IPS-18c (cell line): ENCODE measurements at regions not wholly inside any gene's neighbourhood (a gene's known extent, or its start where the extent isn't known, plus 50 kb on each side); places are given as distances from the start of the nearest gene placed in this dataset.
"Not testable (repeated sequence)": the region's sequence is repeated elsewhere in the genome, so short reads cannot be mapped to it uniquely, and the experiment has no call there.

ENCODE experiments used
- H3K4me3 ChIP-seq: 2 replicates; pipeline ENCODE4 v1.7.0; 2013; ENCODE audit warnings: low read depth, mild to moderate bottlenecking, low read length, moderate library complexity; ENCODE audit not compliant: insufficient read depth
- H3K9me3 ChIP-seq: one replicate; pipeline ENCODE4 v1.6.1; 2013; ENCODE audit warnings: mild to moderate bottlenecking, low read length, moderate library complexity; ENCODE audit not compliant: control insufficient read depth, insufficient read depth

DNA sequence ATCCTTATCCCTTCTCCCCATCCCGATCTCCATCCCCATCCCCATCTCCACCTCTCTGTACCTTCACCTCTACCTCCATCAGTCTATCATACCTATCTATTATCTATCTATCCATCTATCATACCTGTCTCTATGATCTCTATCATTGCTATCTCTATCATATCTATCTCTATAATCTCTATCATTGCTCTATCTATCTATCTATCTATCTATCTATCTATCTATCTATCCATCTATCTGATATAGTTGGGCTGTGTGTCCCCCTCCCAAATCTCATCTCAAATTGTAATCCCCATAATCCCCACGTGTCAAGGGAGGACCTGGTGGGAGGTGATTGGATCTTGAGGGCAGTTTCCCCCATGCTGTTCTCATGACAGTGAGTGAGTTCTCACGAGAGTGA is 97.9 kb upstream of the PAXBP1 start:
- peaks cover 2% of the 10 kb centered on the region for H3K9me3 ChIP-seq
- no peak overlapping the region for H3K4me3 ChIP-seq

DNA sequence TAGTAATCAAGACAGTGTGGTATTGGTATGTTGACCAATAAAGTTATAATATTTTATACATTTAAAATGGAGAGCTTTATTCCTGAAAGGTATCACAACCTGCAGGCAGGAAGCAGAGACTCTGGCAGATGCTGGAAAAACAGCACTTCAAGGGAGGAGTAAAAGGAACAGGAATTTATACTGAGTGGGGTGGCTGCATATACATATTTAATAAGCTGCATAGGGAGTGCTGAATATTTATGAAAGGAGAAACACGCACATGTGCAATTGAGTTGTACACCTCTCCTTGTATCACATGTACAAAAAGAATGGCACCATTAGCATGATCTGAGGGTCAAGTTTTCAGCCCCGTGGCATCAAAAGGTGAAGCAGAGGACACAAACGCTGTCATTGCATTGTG is 104.9 kb upstream of the PAXBP1 start:
- peaks cover 2% of the 10 kb centered on the region for H3K9me3 ChIP-seq
- no peak overlapping the region for H3K4me3 ChIP-seq

DNA sequence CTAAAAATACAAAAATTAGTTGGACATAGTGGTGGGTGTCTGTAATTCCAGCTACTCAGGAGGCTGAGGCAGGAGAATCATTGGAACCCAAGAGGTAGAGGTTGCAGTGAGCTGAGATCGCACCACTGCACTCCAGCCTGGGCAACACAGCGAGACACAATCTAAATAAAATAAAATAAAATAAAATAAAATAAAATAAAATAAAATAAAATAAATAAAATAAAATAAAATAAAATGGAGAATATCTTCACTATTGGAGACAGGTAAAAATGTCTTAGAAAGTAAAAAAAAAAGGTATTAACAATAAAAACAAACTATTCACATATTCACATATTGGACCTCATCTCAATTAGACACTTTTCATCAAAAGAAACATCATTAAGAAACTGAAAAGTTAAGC is 106.3 kb upstream of the PAXBP1 start:
- not testable (repeated sequence) for H3K9me3 ChIP-seq, H3K4me3 ChIP-seq

DNA sequence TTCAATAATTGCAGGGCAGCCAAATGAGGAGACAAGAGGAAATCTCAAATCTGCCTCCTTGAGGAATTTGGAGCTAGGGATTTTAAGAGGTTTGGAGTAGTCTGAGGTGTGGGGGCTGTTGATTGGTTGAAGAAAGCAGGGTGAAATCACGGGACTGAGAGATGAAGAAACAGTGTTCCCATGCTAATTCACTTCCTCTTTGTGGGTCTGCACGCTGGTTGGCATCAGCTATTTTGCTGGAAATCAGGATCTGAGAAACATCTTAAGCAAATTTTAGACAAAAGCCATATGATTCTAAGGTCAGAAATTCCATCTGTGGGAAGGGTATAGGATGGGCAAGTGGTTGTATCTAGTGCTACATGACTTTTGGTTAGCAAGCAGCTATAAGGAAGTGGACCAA is 107.1 kb upstream of the PAXBP1 start:
- H3K9me3 ChIP-seq: no peaks in the 10 kb centered on the region
- H3K4me3 ChIP-seq: no peak overlapping the region

DNA sequence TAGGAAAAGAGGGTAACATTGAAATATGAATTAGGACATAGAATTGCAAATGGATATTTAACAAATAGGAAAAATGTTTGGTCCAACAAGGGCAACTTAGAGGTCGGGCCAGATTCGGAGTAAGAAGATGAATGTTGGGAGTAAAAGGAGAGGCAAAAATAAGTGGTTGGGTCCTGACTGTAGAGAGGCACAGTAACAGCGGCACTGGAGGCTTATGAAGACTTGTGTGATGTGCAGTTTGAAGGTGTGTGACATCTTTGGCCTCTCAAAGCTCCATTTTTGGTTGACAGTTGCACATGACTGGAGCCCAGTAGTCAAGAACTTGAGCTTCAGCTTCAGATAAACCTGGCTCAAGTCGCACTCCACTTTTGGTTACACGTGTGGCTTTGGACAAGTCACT is 109.9 kb upstream of the PAXBP1 start:
- Histone ChIP-seq H3K4me3 (no peak overlapping the region), H3K9me3 (no peaks in the 10 kb centered on the region)

DNA sequence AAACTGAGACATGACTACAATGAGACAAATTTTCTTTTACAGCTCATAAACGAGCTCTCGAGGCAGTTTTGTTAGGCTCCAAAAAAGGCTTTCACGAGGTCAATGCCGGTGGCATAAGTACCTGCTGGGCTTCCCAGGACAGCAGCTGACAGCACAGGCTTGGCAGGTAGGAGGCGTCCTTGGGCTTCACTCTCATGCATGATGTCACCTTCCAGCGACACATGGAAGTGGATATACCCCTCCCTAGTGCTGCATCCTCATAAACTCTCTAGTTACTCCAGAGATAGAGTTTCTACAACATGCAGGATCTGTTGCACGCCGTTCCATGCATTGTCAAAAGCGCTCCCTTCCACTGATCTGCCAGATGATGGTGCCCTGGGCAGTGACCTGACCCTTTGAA is 112.5 kb upstream of the PAXBP1 start:
- H3K9me3 ChIP-seq: no peaks in the 10 kb centered on the region

DNA sequence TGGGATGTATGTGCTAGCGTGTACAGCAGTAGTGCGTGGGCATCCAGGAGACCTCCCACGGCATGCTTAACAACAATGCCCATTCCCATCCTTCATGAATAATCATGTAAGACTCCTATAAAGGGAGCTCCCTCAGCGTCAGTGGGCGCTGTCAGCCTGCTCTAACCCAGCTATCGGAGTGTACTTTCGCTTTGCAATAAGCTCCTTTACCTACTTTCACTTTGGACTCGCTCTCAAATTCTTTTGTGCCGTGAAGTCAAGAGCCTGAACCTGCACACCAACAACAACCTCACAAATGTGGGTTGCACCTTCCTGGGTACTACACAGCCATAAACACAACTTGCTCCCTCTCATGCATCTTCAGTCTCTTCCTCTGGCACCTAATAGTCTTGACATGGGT is 114.8 kb upstream of the PAXBP1 start:
- H3K9me3 ChIP-seq: no peaks in the 10 kb centered on the region
- H3K4me3 ChIP-seq: no peak overlapping the region

More for the DNA sequence above, 112.5 kb upstream of the PAXBP1 start:
- no peak overlapping the region for H3K4me3 ChIP-seq

DNA sequence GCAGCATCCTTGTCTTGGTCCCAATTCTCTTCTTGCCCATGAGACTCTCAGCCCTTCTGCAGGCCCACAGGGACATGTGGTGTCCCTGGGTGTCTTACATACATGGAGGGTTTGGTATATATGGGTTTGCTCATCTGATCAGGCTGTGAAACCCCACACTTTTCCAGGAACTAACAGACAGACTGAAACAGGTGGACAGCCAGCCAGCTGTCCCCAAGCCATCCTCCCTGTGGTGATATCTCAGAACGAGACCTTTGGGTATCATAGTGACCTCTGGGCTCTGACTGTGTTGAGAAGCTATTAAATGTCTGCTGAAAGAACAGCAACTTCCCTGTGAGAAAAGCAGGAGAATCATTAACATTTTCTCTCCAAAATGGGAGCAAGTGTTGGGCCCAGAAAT is 115.5 kb upstream of the PAXBP1 start:
- H3K9me3 ChIP-seq: no peaks in the 10 kb centered on the region
- H3K4me3 ChIP-seq: no peak overlapping the region

DNA sequence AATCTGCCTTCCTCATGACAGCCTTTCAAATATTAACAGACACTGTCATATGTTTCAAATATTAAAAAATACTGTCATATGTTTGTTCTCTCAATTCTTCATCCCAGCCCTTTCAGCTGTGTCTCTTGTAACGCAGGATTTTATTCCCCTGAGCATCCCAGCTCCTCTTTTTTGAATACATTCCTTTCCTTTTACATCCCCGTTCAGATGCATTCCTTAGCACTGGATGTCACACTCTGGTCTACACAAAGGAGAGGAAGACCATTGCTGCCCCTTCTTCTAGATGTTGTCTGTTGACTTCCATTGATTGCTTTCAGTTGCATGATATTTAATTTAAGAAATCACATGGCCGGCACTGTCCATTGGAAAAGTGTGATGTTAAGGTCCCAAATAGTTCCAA is 117.4 kb upstream of the PAXBP1 start:
- Histone ChIP-seq H3K4me3 (no peak overlapping the region), H3K9me3 (no peaks in the 10 kb centered on the region)

DNA sequence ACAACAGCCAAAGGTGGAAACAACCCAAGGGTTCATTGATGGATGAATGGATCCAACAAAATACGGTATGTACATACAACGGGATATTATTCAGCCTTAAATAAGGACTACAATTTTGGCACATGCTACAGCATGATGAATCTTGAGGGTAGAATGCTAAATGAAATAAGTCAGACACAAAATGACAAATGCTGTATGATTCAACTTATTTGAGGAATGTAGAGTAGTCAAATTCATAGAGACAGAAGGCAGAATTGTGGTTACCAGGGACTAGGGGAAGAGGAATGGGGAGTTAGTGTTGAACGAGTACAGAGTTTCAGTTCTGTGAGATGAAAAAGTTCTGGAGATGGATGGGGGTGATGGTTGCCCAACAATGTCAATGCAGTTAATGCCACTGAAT is 118.0 kb upstream of the PAXBP1 start:
- Histone ChIP-seq H3K4me3 (no peak overlapping the region), H3K9me3 (no peaks in the 10 kb centered on the region)

DNA sequence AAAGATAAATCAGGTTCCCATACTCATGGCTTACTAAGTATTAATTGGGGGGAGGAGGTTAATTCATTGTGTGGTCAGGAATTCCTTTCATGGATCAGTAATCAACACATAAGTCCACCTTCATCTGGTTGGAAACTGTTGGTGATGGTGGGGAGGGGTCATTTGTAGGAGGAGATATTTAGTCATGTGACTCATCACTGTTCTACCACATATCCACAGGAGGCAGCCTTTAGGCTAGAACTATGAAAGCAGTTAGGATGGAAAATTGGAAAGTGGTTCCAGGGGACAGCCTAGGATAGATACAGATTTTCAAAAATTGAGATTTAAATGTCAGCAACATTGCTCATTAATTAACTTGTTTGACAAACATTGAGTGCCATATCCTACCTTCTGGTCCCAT is 122.8 kb upstream of the PAXBP1 start:
- peaks cover under 1% of the 10 kb centered on the region for H3K9me3 ChIP-seq
- H3K4me3 ChIP-seq: no peak overlapping the region

DNA sequence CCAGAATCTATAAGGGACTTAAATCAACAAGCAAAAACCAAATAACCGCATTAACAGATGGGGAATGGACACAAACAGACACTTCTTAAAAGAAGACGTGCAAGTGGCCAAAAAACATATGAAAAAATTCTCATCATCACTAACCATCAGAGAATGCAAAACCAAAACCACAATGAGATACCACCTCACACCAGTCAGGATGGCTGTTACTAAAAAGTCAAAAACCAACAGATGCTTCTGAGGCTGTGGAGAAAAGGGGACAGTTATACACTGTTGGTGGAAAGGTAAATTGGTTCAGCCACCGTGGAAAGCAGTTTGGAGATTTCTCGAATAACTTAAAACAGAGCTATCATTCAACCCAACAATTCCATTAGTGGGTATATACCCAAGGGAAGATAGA is 124.9 kb upstream of the OLIG2 start:
- Histone ChIP-seq H3K9me3 (peaks cover 2% of the 10 kb centered on the region), H3K4me3 (no peak overlapping the region)

DNA sequence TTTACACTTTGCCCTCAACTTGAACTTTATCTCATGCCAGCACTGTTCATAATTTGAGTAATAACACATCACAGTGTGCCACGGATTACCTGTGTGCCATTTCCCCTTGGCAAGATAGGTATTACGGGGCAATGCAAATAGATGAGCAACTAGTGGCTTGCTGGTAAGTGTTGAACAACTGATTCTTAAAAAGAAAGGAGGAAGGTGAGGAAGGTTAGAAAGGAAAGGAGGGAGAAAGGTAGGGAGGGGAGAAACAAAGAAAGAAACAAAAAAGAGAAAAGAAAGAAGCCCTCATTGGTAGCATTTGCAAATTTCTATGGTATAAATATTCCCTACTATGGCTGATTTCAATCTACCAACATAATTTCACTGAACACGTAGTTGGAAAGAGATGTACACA is 118.2 kb upstream of the OLIG2 start:
- H3K9me3 ChIP-seq: no peaks in the 10 kb centered on the region
- H3K4me3 ChIP-seq: no peak overlapping the region

DNA sequence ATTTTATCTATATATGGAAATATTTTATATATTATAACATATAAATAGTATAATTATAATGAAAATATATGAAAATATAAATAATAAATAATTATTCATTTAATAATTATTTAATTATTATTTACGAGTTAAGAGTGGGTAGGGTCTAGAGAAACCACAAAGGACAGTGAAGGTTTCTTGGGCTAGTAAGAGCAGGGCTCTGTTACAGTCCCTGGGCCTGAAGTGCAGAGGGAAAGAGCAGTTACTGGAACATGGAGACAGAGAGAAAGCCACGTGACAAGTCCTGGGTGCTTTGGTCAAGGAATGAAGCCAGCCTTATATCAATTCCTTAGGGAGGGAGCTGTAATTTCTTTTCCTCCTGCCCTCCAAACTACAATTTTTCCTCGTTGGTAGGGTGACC is 117.2 kb upstream of the OLIG2 start:
- Histone ChIP-seq H3K4me3 (no peak overlapping the region), H3K9me3 (no peaks in the 10 kb centered on the region)

DNA sequence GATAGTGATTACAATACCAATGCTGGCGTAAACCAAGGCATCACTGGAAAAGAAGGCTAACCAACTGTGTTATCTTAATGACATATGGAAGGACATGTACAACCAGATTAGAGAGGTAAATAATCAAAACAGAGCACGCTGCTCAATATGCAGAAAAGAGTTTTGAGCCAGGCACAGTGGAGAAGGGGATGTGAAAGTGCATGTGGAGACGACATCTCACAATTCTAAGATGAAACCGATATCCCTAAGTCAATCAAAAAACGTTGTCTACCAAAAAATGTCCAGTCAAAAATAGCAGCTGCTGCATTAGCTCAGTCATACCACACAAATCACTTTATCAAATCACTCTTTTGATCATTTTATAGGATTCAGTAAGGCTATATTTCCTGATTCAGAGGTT is 116.3 kb upstream of the OLIG2 start:
- Histone ChIP-seq H3K4me3 (no peak overlapping the region), H3K9me3 (no peaks in the 10 kb centered on the region)

DNA sequence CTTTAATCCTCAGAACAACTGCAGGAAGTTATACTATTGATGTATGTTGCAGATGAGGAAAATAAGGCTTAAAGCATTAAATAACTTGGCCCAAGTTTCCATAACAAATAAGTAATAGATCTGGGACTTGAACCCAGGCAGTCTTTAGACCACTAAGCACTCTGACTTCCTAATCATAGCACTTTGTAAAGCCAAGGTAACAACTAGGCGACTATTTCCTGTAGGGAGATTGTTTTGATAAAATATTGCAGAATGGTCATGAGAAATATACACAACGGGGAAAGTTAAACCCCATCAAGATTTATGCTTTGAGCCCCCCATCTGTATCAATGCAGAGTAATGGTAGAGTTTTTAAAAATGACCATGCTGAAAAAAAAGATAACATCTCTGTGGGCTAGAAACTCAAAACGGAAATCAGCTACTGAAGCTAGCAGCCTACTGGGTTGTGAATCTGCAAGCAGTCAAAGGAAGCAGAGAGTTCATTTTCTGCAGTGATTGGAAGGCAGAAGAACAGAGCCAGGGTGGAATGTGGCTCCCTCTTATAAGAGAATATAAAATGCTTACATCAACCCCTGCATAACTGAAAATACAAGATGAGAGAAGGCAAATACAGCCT is 111.2 kb upstream of the OLIG2 start:
- no peaks in the 10 kb centered on the region for H3K9me3 ChIP-seq
- H3K4me3 ChIP-seq: no peak overlapping the region

DNA sequence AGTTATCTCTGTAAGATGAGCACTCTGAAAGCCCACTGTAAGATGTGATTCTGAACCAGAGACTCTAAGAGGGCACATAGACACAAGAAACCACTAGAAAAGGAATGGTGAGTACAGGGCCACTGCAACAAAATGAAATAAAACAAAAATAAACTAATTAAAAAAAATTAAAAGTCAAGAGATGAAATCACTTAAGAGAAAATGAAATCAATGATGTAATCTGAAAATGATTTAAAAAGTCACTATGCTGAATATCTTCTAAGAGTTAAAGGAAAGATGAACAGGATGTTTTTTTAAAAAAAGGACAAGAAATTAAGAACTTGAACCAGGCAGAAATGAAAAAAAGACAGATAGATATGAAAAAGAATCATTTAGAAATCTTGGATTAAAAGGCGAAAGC is 110.6 kb upstream of the OLIG2 start:
- Histone ChIP-seq H3K9me3 (no peaks in the 10 kb centered on the region), H3K4me3 (no peak overlapping the region)

DNA sequence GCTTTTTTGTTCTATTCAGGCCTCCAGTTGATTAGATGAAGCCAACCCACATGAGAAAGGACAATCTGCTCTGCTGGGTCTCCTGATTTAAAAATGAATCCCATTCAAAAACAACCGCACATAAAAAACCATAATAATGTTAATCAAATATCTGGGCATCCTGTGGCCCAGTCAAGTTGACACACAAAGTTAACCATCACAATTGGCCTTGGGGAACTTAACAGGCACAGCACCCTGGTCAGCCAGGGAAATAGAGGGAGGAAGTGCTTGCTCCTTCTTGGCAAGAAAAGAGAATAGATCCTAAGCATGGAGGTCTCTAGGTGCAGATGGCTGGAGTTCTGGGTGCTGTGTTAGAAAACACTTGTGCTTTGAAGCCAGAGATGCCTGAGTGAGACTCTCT is 109.6 kb upstream of the OLIG2 start:
- Histone ChIP-seq H3K4me3 (no peak overlapping the region), H3K9me3 (no peaks in the 10 kb centered on the region)

DNA sequence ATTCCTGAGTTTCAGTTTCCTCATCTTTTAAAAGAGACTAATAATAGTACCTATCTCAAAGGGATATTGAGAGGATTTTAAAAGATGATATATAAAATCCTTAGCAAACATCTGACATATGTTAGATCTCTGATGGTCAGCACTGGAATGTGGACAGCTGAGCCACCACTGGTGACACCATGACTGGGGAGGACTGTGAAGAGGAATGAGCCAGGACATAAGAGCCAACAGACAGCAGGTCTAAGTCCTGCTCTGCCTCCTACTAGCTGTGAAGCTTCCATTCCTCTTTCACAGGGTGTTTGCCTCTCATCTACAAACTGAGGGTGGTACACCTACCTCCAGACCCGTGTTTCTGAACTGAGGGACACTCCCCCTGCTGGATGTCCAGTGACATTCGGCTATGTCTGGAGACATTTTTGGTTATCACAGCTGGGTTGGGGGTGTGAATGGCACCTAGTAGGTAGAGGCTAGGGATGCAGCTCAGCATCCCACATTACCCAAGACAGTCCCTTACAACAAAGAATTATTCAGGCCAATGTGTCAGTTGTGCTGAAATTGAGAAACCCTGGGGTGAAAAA is 109.1 kb upstream of the OLIG2 start:
- Histone ChIP-seq H3K9me3 (no peaks in the 10 kb centered on the region), H3K4me3 (no peak overlapping the region)
